ENCODE measurements at regions not wholly inside any gene's neighbourhood (a gene's known extent, or its start where the extent isn't known, plus 50 kb on each side); places are given as distances from the start of the nearest gene placed in this dataset.

- TF ChIP-seq POLR2AphosphoS5 (IDR thresholded peaks at IDR 0.05) (no peak), POLR2A (IDR thresholded peaks at IDR 0.05) (no peak)
Measured at GRCh38 chrX:95059909-95060308, 1385.9 kb downstream of the FAM133A start.
